ENCODE measurements at regions not wholly inside any gene's neighbourhood (a gene's known extent, or its start where the extent isn't known, plus 50 kb on each side); places are given as distances from the start of the nearest gene placed in this dataset.

GRCh38 chr10:36675458-36675880, 449.9 kb upstream of the ANKRD30A start:
- no peak for TF ChIP-seq CTCF (IDR thresholded peaks at IDR 0.05)
- TF ChIP-seq EZH2 (IDR thresholded peaks at IDR 0.05; ENCODE audit: borderline replicate concordance, insufficient read depth, low read depth, low read length, poor library complexity, severe bottlenecking): no peak

All from B cell (primary cell).